ENCODE measurements at regions not wholly inside any gene's neighbourhood (a gene's known extent, or its start where the extent isn't known, plus 50 kb on each side); places are given as distances from the start of the nearest gene placed in this dataset.

GRCh38 chr10:121005948-121006587 is 154.9 kb downstream of the WDR11 start:
- Histone ChIP-seq H3K9ac (ENCODE audit: low read length in 3 of 3) (no peak overlapping the region), H3K27me3 (ENCODE audit: control insufficient read depth, insufficient read depth, low read length) (no peaks in the 10 kb centered on the region), H3K36me3 (ENCODE audit: control insufficient read depth in 2 of 3, insufficient read depth in 3 of 3, low read length in 3 of 3) (no peaks in the 10 kb centered on the region), H3K4me1 (ENCODE audit: control insufficient read depth in 2 of 3, insufficient read depth in 2 of 3, low read depth in 1 of 3, low read length in 3 of 3) (no peaks in the 10 kb centered on the region), H3K4me3 (ENCODE audit: low read length in 3 of 3) (no peak overlapping the region), H3K27ac (ENCODE audit: low read depth in 2 of 2, low read length in 2 of 2) (no peak overlapping the region), H3K9me3 (ENCODE audit: control insufficient read depth in 2 of 3, insufficient read depth in 1 of 3, low read length in 3 of 3) (peaks cover 0 to 4% (median 0%) of the 10 kb centered on the region in 3 donors)
- DNase-seq (no peak), FAIRE-seq (no peak)
- intact Hi-C loops (cut with DNase I) = no loop called here
- TF ChIP-seq, protein P1, sequence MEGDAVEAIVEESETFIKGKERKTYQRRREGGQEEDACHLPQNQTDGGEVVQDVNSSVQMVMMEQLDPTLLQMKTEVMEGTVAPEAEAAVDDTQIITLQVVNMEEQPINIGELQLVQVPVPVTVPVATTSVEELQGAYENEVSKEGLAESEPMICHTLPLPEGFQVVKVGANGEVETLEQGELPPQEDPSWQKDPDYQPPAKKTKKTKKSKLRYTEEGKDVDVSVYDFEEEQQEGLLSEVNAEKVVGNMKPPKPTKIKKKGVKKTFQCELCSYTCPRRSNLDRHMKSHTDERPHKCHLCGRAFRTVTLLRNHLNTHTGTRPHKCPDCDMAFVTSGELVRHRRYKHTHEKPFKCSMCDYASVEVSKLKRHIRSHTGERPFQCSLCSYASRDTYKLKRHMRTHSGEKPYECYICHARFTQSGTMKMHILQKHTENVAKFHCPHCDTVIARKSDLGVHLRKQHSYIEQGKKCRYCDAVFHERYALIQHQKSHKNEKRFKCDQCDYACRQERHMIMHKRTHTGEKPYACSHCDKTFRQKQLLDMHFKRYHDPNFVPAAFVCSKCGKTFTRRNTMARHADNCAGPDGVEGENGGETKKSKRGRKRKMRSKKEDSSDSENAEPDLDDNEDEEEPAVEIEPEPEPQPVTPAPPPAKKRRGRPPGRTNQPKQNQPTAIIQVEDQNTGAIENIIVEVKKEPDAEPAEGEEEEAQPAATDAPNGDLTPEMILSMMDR (IDR thresholded peaks at IDR 0.05; ENCODE audit: borderline replicate concordance, extremely low read depth, insufficient read depth) = no peak

DNA sequence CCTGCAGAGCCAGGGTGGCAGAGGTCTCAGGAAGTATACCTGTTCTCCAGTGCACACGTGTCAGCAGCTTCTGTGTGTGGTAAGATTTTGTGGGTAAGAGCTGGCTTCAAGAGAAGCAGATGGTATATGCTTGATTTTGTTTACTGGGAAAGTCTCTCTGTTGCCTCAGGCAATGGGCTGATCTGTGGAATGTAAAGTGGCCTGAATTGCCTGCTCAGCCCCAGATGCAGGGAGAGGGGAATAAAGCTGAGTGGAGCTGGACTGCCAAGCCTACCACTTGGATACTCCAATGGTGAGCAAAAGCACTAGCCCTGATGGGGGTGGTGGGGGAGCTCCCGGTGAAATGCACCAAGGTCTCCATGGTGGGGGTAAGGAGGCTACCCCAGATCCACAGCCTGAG is 156.1 kb downstream of the WDR11 start:
- Histone ChIP-seq H3K9ac (ENCODE audit: low read length in 3 of 3) (no peak overlapping the region), H3K27ac (ENCODE audit: low read depth in 2 of 2, low read length in 2 of 2) (no peak overlapping the region), H3K4me1 (ENCODE audit: control insufficient read depth in 2 of 3, insufficient read depth in 2 of 3, low read depth in 1 of 3, low read length in 3 of 3) (no peaks in the 10 kb centered on the region), H3K36me3 (ENCODE audit: control insufficient read depth in 2 of 3, insufficient read depth in 3 of 3, low read length in 3 of 3) (no peaks in the 10 kb centered on the region), H3K27me3 (ENCODE audit: control insufficient read depth, insufficient read depth, low read length) (no peaks in the 10 kb centered on the region), H3K9me3 (ENCODE audit: control insufficient read depth in 2 of 3, insufficient read depth in 1 of 3, low read length in 3 of 3) (peaks cover 0 to 7% (median 0%) of the 10 kb centered on the region in 3 donors), H3K4me3 (ENCODE audit: low read length in 3 of 3) (no peak overlapping the region)
- intact Hi-C loops (cut with DNase I) = no loop called here
- TF ChIP-seq, protein P1 (IDR thresholded peaks at IDR 0.05; ENCODE audit: borderline replicate concordance, extremely low read depth, insufficient read depth) = no peak
- no peak for FAIRE-seq
- no peak for DNase-seq

GRCh38 chr10:121015916-121016315 is 164.8 kb downstream of the WDR11 start:
- TF ChIP-seq, protein P1 (IDR thresholded peaks at IDR 0.05; ENCODE audit: borderline replicate concordance, extremely low read depth, insufficient read depth) = no peak
- intact Hi-C loops (cut with DNase I) = no loop called here
- FAIRE-seq = no peak

More at GRCh38 chr10:121015916-121016315, 164.8 kb downstream of the WDR11 start:
- DNase-seq = no peak
- no peaks in the 10 kb centered on the region for H3K4me1 ChIP-seq (ENCODE audit: control insufficient read depth in 2 of 3, insufficient read depth in 2 of 3, low read depth in 1 of 3, low read length in 3 of 3)
- H3K9ac ChIP-seq (ENCODE audit: low read length in 3 of 3) = no peak overlapping the region
- no peak overlapping the region for H3K4me3 ChIP-seq (ENCODE audit: low read length in 3 of 3)
- H3K27me3 ChIP-seq (ENCODE audit: control insufficient read depth, insufficient read depth, low read length) = no peaks in the 10 kb centered on the region
- H3K9me3 ChIP-seq (ENCODE audit: control insufficient read depth in 2 of 3, insufficient read depth in 1 of 3, low read length in 3 of 3) = peaks cover 0 to 11% (median 2%) of the 10 kb centered on the region in 3 donors
- H3K27ac ChIP-seq (ENCODE audit: low read depth in 2 of 2, low read length in 2 of 2) = no peak overlapping the region
- no peaks in the 10 kb centered on the region for H3K36me3 ChIP-seq (ENCODE audit: control insufficient read depth in 2 of 3, insufficient read depth in 3 of 3, low read length in 3 of 3)

All from kidney (tissue), 13 donors.